H1 (cell line): ENCODE measurements at regions not wholly inside any gene's neighbourhood (a gene's known extent, or its start where the extent isn't known, plus 50 kb on each side); places are given as distances from the start of the nearest gene placed in this dataset.

ENCODE experiments used
- CTCF ChIA-PET: fragments of 300-600 bp; sonication (Branson Sonifier 250); formaldehyde crosslinking; loops from one replicate; lab custom pipeline; 2021; ENCODE audit not compliant: partially characterized antibody; lab: Charles Lee
- POLR2A ChIA-PET: fragments of 300-600 bp; sonication (Branson Sonifier 250); formaldehyde crosslinking; loops from one replicate; lab custom pipeline; 2021; ENCODE audit warnings: inconsistent platforms; ENCODE audit not compliant: partially characterized antibody; lab: Charles Lee
- DNase-seq, 2 experiments: peaks; one replicate each; pipeline versions ENCODE4 v3.0.0 to v3.0.0-alpha.2; 2010 to 2022; ENCODE audit warnings: low spot score in 2 of 2, low read depth in 1 of 2, mixed read lengths in 1 of 2
- FAIRE-seq: peaks from 2 replicates; lab custom pipeline; 2011; peaks lifted over from hg19 to GRCh38; lab: Jason Lieb, UNC
- H2AFZ ChIP-seq: 2 replicates; pipeline ENCODE4 v1.8.1; 2012; ENCODE audit warnings: low read length, inconsistent platforms
- H2AK5ac ChIP-seq: 2 replicates; pipeline ENCODE4 v1.6.1; 2013; ENCODE audit warnings: low read depth, low read length
- H2BK120ac ChIP-seq: replicated peaks from 2 replicates; pipeline ENCODE3; 2013; ENCODE audit warnings: low read depth, low read length, inconsistent platforms
- H2BK12ac ChIP-seq: 2 replicates; pipeline ENCODE4 v1.6.1; 2013; ENCODE audit warnings: low read depth, low read length
- H2BK15ac ChIP-seq: 2 replicates; pipeline ENCODE4 v1.6.1; 2013; ENCODE audit warnings: low read length
- H2BK20ac ChIP-seq: 2 replicates; pipeline ENCODE4 v1.6.1; 2013; ENCODE audit warnings: low read length
- H2BK5ac ChIP-seq: 2 replicates; pipeline ENCODE4 v1.6.1; 2013; ENCODE audit warnings: low read depth, low read length
- H3K14ac ChIP-seq: 2 replicates; pipeline ENCODE4 v1.6.1; 2013; ENCODE audit warnings: inconsistent platforms; ENCODE audit not compliant: insufficient read length
- H3K18ac ChIP-seq: 2 replicates; pipeline ENCODE4 v1.6.1; 2013; ENCODE audit warnings: low read length; ENCODE audit errors: extremely low read depth
- H3K23ac ChIP-seq: 2 replicates; pipeline ENCODE4 v1.6.1; 2013; ENCODE audit warnings: inconsistent platforms; ENCODE audit not compliant: insufficient read length
- H3K23me2 ChIP-seq: 2 replicates; pipeline ENCODE4 v1.6.1; 2013; ENCODE audit warnings: low read depth, low read length
- H3K27ac ChIP-seq: 2 replicates; pipeline ENCODE4 v1.6.1; 2011; ENCODE audit warnings: low read depth, low read length, inconsistent platforms
- H3K27me3 ChIP-seq, 4 experiments: replicated peaks in 1 of 4; 1 replicate in 1 of 4; 2 replicates in 3 of 4; pipeline versions ENCODE4 v1.6.1 to v1.8.1; 2011 to 2013; ENCODE audit warnings: low read length in 3 of 4, mild to moderate bottlenecking in 3 of 4, inconsistent platforms in 2 of 4, mixed read lengths in 2 of 4, moderate library complexity in 1 of 4; ENCODE audit not compliant: control insufficient read depth in 3 of 4, insufficient read depth in 3 of 4; ENCODE audit errors: extremely low read depth in 1 of 4
- H3K36me3 ChIP-seq, 4 experiments: 2 replicates each; pipeline versions ENCODE4 v1.6.1 to v1.8.1; 2011 to 2013; ENCODE audit warnings: mild to moderate bottlenecking in 4 of 4, low read length in 3 of 4, moderate library complexity in 2 of 4, control low read depth in 1 of 4, inconsistent platforms in 1 of 4; ENCODE audit not compliant: insufficient read depth in 4 of 4, control insufficient read depth in 2 of 4
- H3K4ac ChIP-seq: replicated peaks from 2 replicates; pipeline ENCODE3; 2013; ENCODE audit warnings: low read length, low read depth, mixed read lengths, inconsistent platforms; ENCODE audit not compliant: insufficient read length
- H3K4me1 ChIP-seq, 4 experiments: replicated peaks in 1 of 4; 1 replicate in 1 of 4; 2 replicates in 3 of 4; pipeline versions ENCODE4 v1.6.1 to v1.8.1; 2011 to 2013; ENCODE audit warnings: low read length in 3 of 4, inconsistent platforms in 2 of 4, mixed read lengths in 1 of 4; ENCODE audit not compliant: insufficient read depth in 4 of 4, control insufficient read depth in 3 of 4
- H3K4me2 ChIP-seq, 2 experiments: 2 replicates each; pipeline versions ENCODE4 v1.6.1 to v1.8.1; 2011 to 2013; ENCODE audit warnings: low read depth in 2 of 2, low read length in 2 of 2, control low read depth in 1 of 2, inconsistent platforms in 1 of 2, mild to moderate bottlenecking in 1 of 2; ENCODE audit not compliant: insufficient read depth in 1 of 2
- H3K4me3 ChIP-seq, 4 experiments: fragments of 200-600, 300-600 bp in 1 of 4; sonication (generic), shearing (Covaris generic), sonication (Bioruptor Twin) in 1 of 4; 2 replicates each; pipeline versions ENCODE4 v1.5.1 to v1.8.1; 2011 to 2016; ENCODE audit warnings: low read length in 4 of 4, low read depth in 3 of 4, control low read depth in 2 of 4, inconsistent platforms in 2 of 4, mild to moderate bottlenecking in 2 of 4, mixed read lengths in 1 of 4, moderate library complexity in 1 of 4; ENCODE audit not compliant: insufficient read depth in 2 of 4; ENCODE audit errors: extremely low read depth in 1 of 4
- H3K56ac ChIP-seq: replicated peaks from 2 replicates; pipeline ENCODE3; 2013; ENCODE audit warnings: low read depth, mild to moderate bottlenecking, mixed read lengths, low read length, inconsistent platforms; ENCODE audit not compliant: insufficient read length
- H3K79me1 ChIP-seq: 2 replicates; pipeline ENCODE4 v1.6.1; 2013; ENCODE audit warnings: low read depth, low read length, control low read depth
- H3K79me2 ChIP-seq, 2 experiments: 2 replicates each; pipeline versions ENCODE4 v1.6.1 to v1.8.1; 2012 to 2013; ENCODE audit warnings: low read length in 2 of 2, mild to moderate bottlenecking in 2 of 2, inconsistent platforms in 1 of 2; ENCODE audit not compliant: insufficient read depth in 2 of 2, control insufficient read depth in 1 of 2
- H3K9ac ChIP-seq, 4 experiments: replicated peaks in 1 of 4; 1 replicate in 1 of 4; 2 replicates in 3 of 4; pipeline versions ENCODE4 v1.6.1 to v1.8.1; 2011 to 2013; ENCODE audit warnings: low read depth in 3 of 4, low read length in 3 of 4, control low read depth in 2 of 4, mild to moderate bottlenecking in 2 of 4, moderate library complexity in 2 of 4, inconsistent platforms in 1 of 4; ENCODE audit errors: extremely low read depth in 1 of 4
- H3K9me3 ChIP-seq, 2 experiments: 2 replicates each; pipeline versions ENCODE4 v1.6.1 to v1.8.1; 2012 to 2013; ENCODE audit warnings: mild to moderate bottlenecking in 2 of 2, moderate library complexity in 2 of 2, control low read depth in 1 of 2, inconsistent platforms in 1 of 2, low read depth in 1 of 2, low read length in 1 of 2, mixed read lengths in 1 of 2; ENCODE audit not compliant: insufficient read depth in 2 of 2
- H4K20me1 ChIP-seq, 2 experiments: replicated peaks in 1 of 2; 2 replicates each; pipeline versions ENCODE3 to v1.8.1; 2011 to 2013; ENCODE audit warnings: inconsistent platforms in 2 of 2, low read length in 2 of 2, mild to moderate bottlenecking in 1 of 2; ENCODE audit not compliant: insufficient read depth in 2 of 2, control insufficient read depth in 1 of 2
- H4K5ac ChIP-seq: 2 replicates; pipeline ENCODE4 v1.6.1; 2013; ENCODE audit warnings: low read length, low read depth, mixed read lengths, inconsistent platforms; ENCODE audit not compliant: insufficient read length
- H4K8ac ChIP-seq: 2 replicates; pipeline ENCODE4 v1.8.0; 2013; ENCODE audit warnings: mild to moderate bottlenecking, moderate library complexity, low read length, inconsistent platforms; ENCODE audit not compliant: insufficient read depth; ENCODE audit errors: extremely low read depth
- H4K91ac ChIP-seq: replicated peaks from 2 replicates; pipeline ENCODE3; 2013; ENCODE audit warnings: low read length, mixed read lengths, inconsistent platforms; ENCODE audit not compliant: insufficient read length
- BCL11A ChIP-seq, 2 experiments: IDR thresholded peaks; one replicate each; pipeline ENCODE4 v1.6.1; 2011; ENCODE audit warnings: low read depth in 2 of 2, low read length in 2 of 2, mild to moderate bottlenecking in 2 of 2
- FOSL1 ChIP-seq: IDR thresholded peaks from 2 replicates; pipeline ENCODE4 v1.6.1; 2011; ENCODE audit warnings: mild to moderate bottlenecking, low read depth, low read length, moderate library complexity; ENCODE audit not compliant: insufficient read depth
- NANOG ChIP-seq: IDR thresholded peaks from 2 replicates; pipeline ENCODE4 v1.6.1; 2011; ENCODE audit warnings: low read length, low read depth, mild to moderate bottlenecking, inconsistent platforms; ENCODE audit not compliant: insufficient read depth, poor library complexity, severe bottlenecking
- POU5F1 ChIP-seq: IDR thresholded peaks from 2 replicates; pipeline ENCODE4 v1.6.1; 2011; ENCODE audit warnings: low read depth, mild to moderate bottlenecking, low read length, moderate library complexity
- SAP30 ChIP-seq: fragments of 300-600 bp; sonication (generic); IDR thresholded peaks from 2 replicates; pipeline ENCODE4 v1.7.1; 2012; ENCODE audit warnings: low read length, moderate library complexity, mild to moderate bottlenecking, inconsistent platforms; ENCODE audit not compliant: insufficient read depth, insufficient replicate concordance
- SIN3A ChIP-seq, 2 experiments: IDR thresholded peaks in 1 of 2; conservative IDR thresholded peaks in 1 of 2; 2 replicates each; pipeline ENCODE4 v1.6.1; 2011 to 2012; ENCODE audit warnings: low read length in 2 of 2, improper control_type of control experiment in 1 of 2, low read depth in 1 of 2, mild to moderate bottlenecking in 1 of 2
- SIX5 ChIP-seq: IDR thresholded peaks from 2 replicates; pipeline ENCODE4 v1.6.1; 2011; ENCODE audit warnings: mild to moderate bottlenecking, low read depth, low read length
- SUZ12 ChIP-seq: fragments of 200-600 bp; sonication (generic); IDR thresholded peaks from 2 replicates; pipeline ENCODE4 v1.6.1; 2012; ENCODE audit warnings: mild to moderate bottlenecking, inconsistent platforms, low read length, moderate library complexity, mixed read lengths
- WGBS, 2 experiments: shearing (Covaris generic) in 1 of 2; methylation state at CpG; one replicate each; pipeline versions ENCODE4 v1.1.6 to v1.1.7; 2013 to 2015; ENCODE audit warnings: low lambda C conversion rate in 2 of 2, mixed read lengths in 2 of 2, inconsistent platforms in 1 of 2, low coverage in 1 of 2, missing lambda C conversion rate in 1 of 2; ENCODE audit not compliant: insufficient replicate concordance in 2 of 2, insufficient coverage in 1 of 2, insufficient read length in 1 of 2; ENCODE audit errors: extremely low coverage in 1 of 2, missing lambda C conversion rate in 1 of 2; 5-methylcytosine and 5-hydroxymethylcytosine counted together
- TF ChIP-seq, protein P1 (sequence below): IDR thresholded peaks from 2 replicates; pipeline ENCODE4 v1.6.1; 2012; ENCODE audit warnings: inconsistent platforms
- TF ChIP-seq, protein P2 (sequence below): IDR thresholded peaks from 2 replicates; pipeline ENCODE4 v1.6.1; 2012; ENCODE audit warnings: inconsistent platforms
- TF ChIP-seq, protein P3 (sequence below): IDR thresholded peaks from 2 replicates; pipeline ENCODE4 v1.6.1; 2011; ENCODE audit warnings: low read depth, mild to moderate bottlenecking, low read length; ENCODE audit not compliant: insufficient read depth

DNA sequence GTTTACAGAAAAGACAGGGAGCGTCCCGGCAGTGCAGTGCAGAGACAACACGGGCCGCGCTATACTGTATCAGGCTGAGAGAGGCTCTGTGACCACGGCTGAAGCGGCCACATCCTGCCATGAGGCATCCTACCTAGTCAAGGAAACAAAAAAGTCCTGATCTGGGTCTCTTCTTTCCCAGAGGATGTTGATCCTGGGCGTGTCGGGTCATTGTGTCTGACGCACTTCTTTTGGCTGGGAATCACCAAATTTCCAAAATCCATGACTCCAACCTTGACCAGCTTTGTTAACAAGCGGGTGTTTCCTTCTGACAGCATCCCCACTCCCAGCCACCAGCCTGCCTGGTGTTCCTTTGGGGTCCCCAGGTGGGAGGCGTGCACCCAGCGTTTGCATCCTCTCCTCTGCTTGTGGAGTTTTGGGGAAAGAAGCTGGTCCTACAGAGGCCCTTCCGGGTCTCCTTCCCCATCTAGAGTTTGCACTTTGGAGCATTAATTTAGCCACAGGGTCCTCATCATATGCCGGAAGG, 91.4 kb upstream of the RAI14 start:
- H4K91ac ChIP-seq, result no peak overlapping the region
- FAIRE-seq, result no peak
- no peak overlapping the region for H3K4me2 ChIP-seq
- no peak overlapping the region for H2BK120ac ChIP-seq
- H3K4me3 ChIP-seq, result no peak overlapping the region
- no peak overlapping the region for H3K18ac ChIP-seq
- H2AK5ac ChIP-seq, result no peak overlapping the region
- H3K4me1 ChIP-seq, result peaks cover 0 to 10% (median 7%) of the 10 kb centered on the region in 4 experiments; a peak in 6 of 7 replicates
- no peaks in the 10 kb centered on the region for H3K9me3 ChIP-seq
- 0 out of 2 replicates have a peak overlapping the region, but pooled peaks have one; percentile 16 for H2BK15ac ChIP-seq
- no peak for DNase-seq
- H3K14ac ChIP-seq, result no peak overlapping the region
- H3K23me2 ChIP-seq, result no peaks in the 10 kb centered on the region
- peak overlapping the region; percentile 77; the same call in 1 of the 2 replicates for H2BK20ac ChIP-seq
- no peak overlapping the region for H2BK12ac ChIP-seq
- H4K20me1 ChIP-seq, result no peaks in the 10 kb centered on the region
- H3K23ac ChIP-seq, result no peak overlapping the region
- peak overlapping the region; percentile 86; the same call in 1 of the 2 replicates for H2AFZ ChIP-seq
- H3K27ac ChIP-seq, result no peak overlapping the region
- CTCF ChIA-PET, result interaction anchor here (0.8 to 3.4 kb wide), 4 partner anchors 10 to 41 kb away, joined by 3 to 13 read pairs (median 8); no protein-coding TSS in a partner anchor
- H3K36me3 ChIP-seq, result no peaks in the 10 kb centered on the region
- no peak overlapping the region for H2BK5ac ChIP-seq
- H3K9ac ChIP-seq, result no peak overlapping the region
- no peaks in the 10 kb centered on the region for H3K79me2 ChIP-seq
- no peak overlapping the region for H3K56ac ChIP-seq
- H4K5ac ChIP-seq, result no peak overlapping the region
- no peak overlapping the region for H4K8ac ChIP-seq
- H3K27me3 ChIP-seq, result no peaks in the 10 kb centered on the region
- no peak overlapping the region for H3K4ac ChIP-seq
- POLR2A ChIA-PET, result interaction anchor here (1.1 to 1.2 kb wide), 2 partner anchors 13 to 17 kb away, joined by 3 read pairs; no protein-coding TSS in a partner anchor
- no peaks in the 10 kb centered on the region for H3K79me1 ChIP-seq
- WGBS, 2 experiments, result 89% methylated on average over 15 of the region's 15 CpGs; no CpG with 5 or more reads in 1 of the 2 experiments
- no peak for TF ChIP-seq FOSL1
- TF ChIP-seq SIX5, result no peak
- TF ChIP-seq, protein P1, sequence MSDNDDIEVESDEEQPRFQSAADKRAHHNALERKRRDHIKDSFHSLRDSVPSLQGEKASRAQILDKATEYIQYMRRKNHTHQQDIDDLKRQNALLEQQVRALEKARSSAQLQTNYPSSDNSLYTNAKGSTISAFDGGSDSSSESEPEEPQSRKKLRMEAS, result no peak
- no peak for TF ChIP-seq SUZ12
- no peak for TF ChIP-seq BCL11A (IDR thresholded peaks at IDR 0.05; ENCODE audit: low read depth in 2 of 2, low read length in 2 of 2)
- TF ChIP-seq, protein P2, sequence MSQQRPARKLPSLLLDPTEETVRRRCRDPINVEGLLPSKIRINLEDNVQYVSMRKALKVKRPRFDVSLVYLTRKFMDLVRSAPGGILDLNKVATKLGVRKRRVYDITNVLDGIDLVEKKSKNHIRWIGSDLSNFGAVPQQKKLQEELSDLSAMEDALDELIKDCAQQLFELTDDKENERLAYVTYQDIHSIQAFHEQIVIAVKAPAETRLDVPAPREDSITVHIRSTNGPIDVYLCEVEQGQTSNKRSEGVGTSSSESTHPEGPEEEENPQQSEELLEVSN, result no peak
- TF ChIP-seq SIN3A (conservative IDR thresholded peaks at IDR 0.05 in 1 of 2, IDR thresholded peaks at IDR 0.05 in 1 of 2; ENCODE audit: low read depth in 1 of 2, low read length in 2 of 2), result no peak
- no peak for TF ChIP-seq NANOG
- no peak for TF ChIP-seq SAP30
- TF ChIP-seq, protein P3, sequence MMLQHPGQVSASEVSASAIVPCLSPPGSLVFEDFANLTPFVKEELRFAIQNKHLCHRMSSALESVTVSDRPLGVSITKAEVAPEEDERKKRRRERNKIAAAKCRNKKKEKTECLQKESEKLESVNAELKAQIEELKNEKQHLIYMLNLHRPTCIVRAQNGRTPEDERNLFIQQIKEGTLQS, result no peak
- TF ChIP-seq POU5F1, result no peak
